ENCODE measurements at regions not wholly inside any gene's neighbourhood (a gene's known extent, or its start where the extent isn't known, plus 50 kb on each side); places are given as distances from the start of the nearest gene placed in this dataset.

GRCh38 chr6:134621858-134622257 is 303.9 kb upstream of the SGK1 start:
- H3K79me2 ChIP-seq (ENCODE audit: control insufficient read depth, low read length) = no peaks in the 10 kb centered on the region
- TF ChIP-seq EZH2phosphoT487 (IDR thresholded peaks at IDR 0.05; ENCODE audit: borderline replicate concordance, low read length) (no peak), CTCF (IDR thresholded peaks at IDR 0.05; ENCODE audit: low read depth, low read length, poor library complexity, severe bottlenecking) (no peak)
- no peaks in the 10 kb centered on the region for H3K9me2 ChIP-seq (replicated peaks; ENCODE audit: control insufficient read depth, low read length)
- H3K4me2 ChIP-seq (ENCODE audit: low read length) = no peak overlapping the region
- no peak overlapping the region for H3K27ac ChIP-seq (ENCODE audit: low read depth, low read length)
- no peaks in the 10 kb centered on the region for H3K9me3 ChIP-seq (ENCODE audit: control insufficient read depth, insufficient read depth, low read length)
- no peaks in the 10 kb centered on the region for H4K20me1 ChIP-seq (ENCODE audit: control insufficient read depth, insufficient read depth, low read depth, low read length)
- peaks cover 21% of the 10 kb centered on the region for H3K27me3 ChIP-seq (ENCODE audit: control insufficient read depth, low read length)
- no peaks in the 10 kb centered on the region for H3F3A ChIP-seq (ENCODE audit: control insufficient read depth, insufficient read depth)
- H3K36me3 ChIP-seq (ENCODE audit: control insufficient read depth, low read length) = no peaks in the 10 kb centered on the region
- H3K4me1 ChIP-seq (ENCODE audit: control insufficient read depth, low read length) = no peaks in the 10 kb centered on the region
- H3K4me3 ChIP-seq (ENCODE audit: low read length) = no peak overlapping the region

GRCh38 chr6:134619789-134620188 is 301.9 kb upstream of the SGK1 start:
- peaks cover 21% of the 10 kb centered on the region for H3K27me3 ChIP-seq (ENCODE audit: control insufficient read depth, low read length)
- no peak overlapping the region for H3K27ac ChIP-seq (ENCODE audit: low read depth, low read length)
- no peaks in the 10 kb centered on the region for H4K20me1 ChIP-seq (ENCODE audit: control insufficient read depth, insufficient read depth, low read depth, low read length)
- no peaks in the 10 kb centered on the region for H3K9me3 ChIP-seq (ENCODE audit: control insufficient read depth, insufficient read depth, low read length)
- no peaks in the 10 kb centered on the region for H3K36me3 ChIP-seq (ENCODE audit: control insufficient read depth, low read length)
- no peaks in the 10 kb centered on the region for H3K9me2 ChIP-seq (replicated peaks; ENCODE audit: control insufficient read depth, low read length)
- H3K4me1 ChIP-seq (ENCODE audit: control insufficient read depth, low read length) = no peaks in the 10 kb centered on the region
- TF ChIP-seq EZH2phosphoT487 (IDR thresholded peaks at IDR 0.05; ENCODE audit: borderline replicate concordance, low read length) (no peak), CTCF (IDR thresholded peaks at IDR 0.05; ENCODE audit: low read depth, low read length, poor library complexity, severe bottlenecking) (no peak)
- no peaks in the 10 kb centered on the region for H3F3A ChIP-seq (ENCODE audit: control insufficient read depth, insufficient read depth)
- no peak overlapping the region for H3K4me3 ChIP-seq (ENCODE audit: low read length)
- H3K79me2 ChIP-seq (ENCODE audit: control insufficient read depth, low read length) = no peaks in the 10 kb centered on the region
- H3K4me2 ChIP-seq (ENCODE audit: low read length) = no peak overlapping the region

GRCh38 chr6:134619077-134619476 is 301.2 kb upstream of the SGK1 start:
- Histone ChIP-seq H3K4me2 (ENCODE audit: low read length) (no peak overlapping the region), H3F3A (ENCODE audit: control insufficient read depth, insufficient read depth) (no peaks in the 10 kb centered on the region), H3K4me3 (ENCODE audit: low read length) (no peak overlapping the region), H4K20me1 (ENCODE audit: control insufficient read depth, insufficient read depth, low read depth, low read length) (no peaks in the 10 kb centered on the region), H3K79me2 (ENCODE audit: control insufficient read depth, low read length) (no peaks in the 10 kb centered on the region), H3K9me3 (ENCODE audit: control insufficient read depth, insufficient read depth, low read length) (no peaks in the 10 kb centered on the region), H3K9me2 (replicated peaks; ENCODE audit: control insufficient read depth, low read length) (no peaks in the 10 kb centered on the region), H3K27ac (ENCODE audit: low read depth, low read length) (no peak overlapping the region), H3K4me1 (ENCODE audit: control insufficient read depth, low read length) (no peaks in the 10 kb centered on the region), H3K36me3 (ENCODE audit: control insufficient read depth, low read length) (no peaks in the 10 kb centered on the region), H3K27me3 (ENCODE audit: control insufficient read depth, low read length) (peaks cover 21% of the 10 kb centered on the region)
- TF ChIP-seq EZH2phosphoT487 (IDR thresholded peaks at IDR 0.05; ENCODE audit: borderline replicate concordance, low read length) (no peak), CTCF (IDR thresholded peaks at IDR 0.05; ENCODE audit: low read depth, low read length, poor library complexity, severe bottlenecking) (no peak)

All from DOHH2 (cell line).